IMR-90 (cell line): ENCODE measurements at regions not wholly inside any gene's neighbourhood (a gene's known extent, or its start where the extent isn't known, plus 50 kb on each side); places are given as distances from the start of the nearest gene placed in this dataset.

Source experiments
- ATAC-seq: fragments of 200-7000 bp; cut with Tn5 transposase; 2 replicates; pipeline ENCODE4 v1.9.1; 2020; ENCODE audit warnings: low read depth, mild to moderate bottlenecking, moderate library complexity
- BruUV-seq: library from RNA; stranded (reverse); fragments of 400-500 nt; replicated peaks from 2 replicates; lab custom pipeline; 2021; lab: Mats Ljungman, UMichigan
- CTCF ChIA-PET: fragments of 300-600 bp; formaldehyde crosslinking; extraction: SDS; loops from one replicate; lab custom pipeline; 2021; ENCODE audit warnings: antibody characterized with exemption; lab: Yijun Ruan, JAX
- POLR2A ChIA-PET: fragments of 300-600 bp; sonication (Branson Sonifier 250); formaldehyde crosslinking; loops from one replicate; lab custom pipeline; 2022; ENCODE audit warnings: antibody characterized with exemption; ENCODE audit not compliant: unreplicated experiment; lab: Charles Lee
- DNase-seq: peaks from one replicate; pipeline ENCODE4 v3.0.0; 2013
- H2AFZ ChIP-seq: replicated peaks from 2 replicates; pipeline ENCODE3; 2013; ENCODE audit warnings: low read length, mild to moderate bottlenecking; ENCODE audit not compliant: poor library complexity
- H2AK5ac ChIP-seq: 2 replicates; pipeline ENCODE4 v1.6.1; 2013; ENCODE audit warnings: low read depth, low read length, inconsistent platforms
- H2AK9ac ChIP-seq: replicated peaks from 2 replicates; pipeline ENCODE3; 2013; ENCODE audit warnings: mild to moderate bottlenecking, low read depth, low read length, moderate library complexity; ENCODE audit not compliant: poor library complexity
- H2BK120ac ChIP-seq: 2 replicates; pipeline ENCODE4 v1.6.1; 2013; ENCODE audit warnings: low read depth, low read length, inconsistent platforms
- H2BK15ac ChIP-seq: 3 replicates; pipeline ENCODE4 v1.6.1; 2013; ENCODE audit warnings: low read depth, low read length, inconsistent platforms
- H2BK20ac ChIP-seq: 2 replicates; pipeline ENCODE4 v1.6.1; 2013; ENCODE audit warnings: low read depth, mild to moderate bottlenecking, inconsistent platforms, low read length, moderate library complexity
- H2BK5ac ChIP-seq: 2 replicates; pipeline ENCODE4 v1.6.1; 2013; ENCODE audit warnings: mild to moderate bottlenecking, low read depth, low read length, inconsistent platforms; ENCODE audit not compliant: poor library complexity, severe bottlenecking
- H3K14ac ChIP-seq: replicated peaks from 2 replicates; pipeline ENCODE4 v1.6.1; 2013; ENCODE audit warnings: low read depth, low read length, inconsistent platforms
- H3K18ac ChIP-seq: 2 replicates; pipeline ENCODE4 v1.6.1; 2013; ENCODE audit warnings: low read depth, low read length, control low read depth
- H3K23ac ChIP-seq: 2 replicates; pipeline ENCODE4 v1.6.1; 2013; ENCODE audit warnings: low read depth, low read length, inconsistent platforms
- H3K27ac ChIP-seq: 2 replicates; pipeline ENCODE4 v1.5.1; 2013; ENCODE audit warnings: mild to moderate bottlenecking, control low read depth, low read length; ENCODE audit not compliant: insufficient read depth
- H3K27me3 ChIP-seq: 2 replicates; pipeline ENCODE4 v1.6.1; 2013; ENCODE audit warnings: low read length; ENCODE audit not compliant: control insufficient read depth, insufficient read depth
- H3K36me3 ChIP-seq: 2 replicates; pipeline ENCODE4 v1.6.1; 2013; ENCODE audit warnings: low read length, mixed read lengths; ENCODE audit not compliant: control insufficient read depth, insufficient read depth
- H3K4ac ChIP-seq: 2 replicates; pipeline ENCODE4 v1.6.1; 2013; ENCODE audit warnings: low read depth, low read length, inconsistent platforms
- H3K4me1 ChIP-seq: 2 replicates; pipeline ENCODE4 v1.6.1; 2013; ENCODE audit warnings: low read length, mixed read lengths; ENCODE audit not compliant: control insufficient read depth, insufficient read depth
- H3K4me2 ChIP-seq: 2 replicates; pipeline ENCODE4 v1.6.1; 2013; ENCODE audit warnings: low read depth, mild to moderate bottlenecking, control low read depth, low read length, moderate library complexity
- H3K4me3 ChIP-seq: 2 replicates; pipeline ENCODE4 v1.5.1; 2013; ENCODE audit warnings: low read depth, mild to moderate bottlenecking, control low read depth, low read length, moderate library complexity; ENCODE audit not compliant: insufficient read depth
- H3K56ac ChIP-seq: 2 replicates; pipeline ENCODE4 v1.6.1; 2013; ENCODE audit warnings: low read length, inconsistent platforms; ENCODE audit not compliant: insufficient read depth; ENCODE audit errors: extremely low read depth
- H3K79me1 ChIP-seq, 2 experiments: 2 replicates each; pipeline ENCODE4 v1.6.1; 2013; ENCODE audit warnings: low read length in 2 of 2, inconsistent platforms in 1 of 2, low read depth in 1 of 2
- H3K9ac ChIP-seq: 2 replicates; pipeline ENCODE4 v1.6.1; 2013; ENCODE audit warnings: low read depth, low read length, control low read depth
- H3K9me1 ChIP-seq: 2 replicates; pipeline ENCODE4 v1.6.1; 2013; ENCODE audit warnings: low read length, inconsistent platforms; ENCODE audit not compliant: insufficient read depth
- H3K9me3 ChIP-seq: 2 replicates; pipeline ENCODE4 v1.6.1; 2013; ENCODE audit warnings: low read length; ENCODE audit not compliant: control insufficient read depth, insufficient read depth
- H4K20me1 ChIP-seq: 2 replicates; pipeline ENCODE4 v1.6.1; 2013; ENCODE audit warnings: low read length, inconsistent platforms; ENCODE audit not compliant: insufficient read depth
- H4K5ac ChIP-seq: 2 replicates; pipeline ENCODE4 v1.6.1; 2013; ENCODE audit warnings: mild to moderate bottlenecking, low read depth, low read length, control low read depth
- H4K8ac ChIP-seq, 2 experiments: 2 replicates each; pipeline ENCODE4 v1.6.1; 2013; ENCODE audit warnings: low read depth in 2 of 2, low read length in 2 of 2, control low read depth in 1 of 2, inconsistent platforms in 1 of 2
- H4K91ac ChIP-seq: 2 replicates; pipeline ENCODE4 v1.6.1; 2013; ENCODE audit warnings: low read depth, low read length, inconsistent platforms; ENCODE audit not compliant: insufficient read depth
- BHLHE40 ChIP-seq: fragments of 150-350 bp; IDR thresholded peaks from 2 replicates; pipeline ENCODE4 v1.6.1; 2016; ENCODE audit warnings: mild to moderate bottlenecking, low read depth, low read length
- CEBPB ChIP-seq: IDR thresholded peaks from 2 replicates; pipeline ENCODE4 v1.6.1; 2012; ENCODE audit warnings: low read depth, low read length, improper control_type of control experiment
- CTCF ChIP-seq: conservative IDR thresholded peaks from 2 replicates; pipeline ENCODE4 v1.5.1; 2012; ENCODE audit warnings: mild to moderate bottlenecking, low read depth, low read length, improper control_type of control experiment
- ELK1 ChIP-seq: fragments of 150-350 bp; IDR thresholded peaks from 2 replicates; pipeline ENCODE4 v1.6.1; 2016; ENCODE audit warnings: low read depth, mild to moderate bottlenecking, low read length, moderate library complexity, borderline replicate concordance
- MAFK ChIP-seq: IDR thresholded peaks from 2 replicates; pipeline ENCODE4 v1.6.1; 2012; ENCODE audit warnings: low read depth, low read length, improper control_type of control experiment
- MAZ ChIP-seq: IDR thresholded peaks from 2 replicates; pipeline ENCODE4 v1.6.1; 2012; ENCODE audit warnings: low read depth, mild to moderate bottlenecking, low read length, improper control_type of control experiment, moderate library complexity, borderline replicate concordance
- MXI1 ChIP-seq: IDR thresholded peaks from 2 replicates; pipeline ENCODE4 v1.6.1; 2012; ENCODE audit warnings: low read depth, mild to moderate bottlenecking, low read length, moderate library complexity, borderline replicate concordance
- NFE2L2 ChIP-seq: fragments of 150-350 bp; IDR thresholded peaks from 2 replicates; pipeline ENCODE4 v1.6.1; 2016; ENCODE audit warnings: low read depth, mild to moderate bottlenecking, low read length
- POLR2A ChIP-seq: IDR thresholded peaks from 2 replicates; pipeline ENCODE4 v1.6.1; 2012; ENCODE audit warnings: mild to moderate bottlenecking, low read depth, low read length
- RAD21 ChIP-seq: IDR thresholded peaks from 2 replicates; pipeline ENCODE4 v1.6.1; 2012; ENCODE audit warnings: low read length, improper control_type of control experiment
- RCOR1 ChIP-seq: IDR thresholded peaks from 2 replicates; pipeline ENCODE4 v1.6.1; 2012; ENCODE audit warnings: mild to moderate bottlenecking, low read length, improper control_type of control experiment; ENCODE audit not compliant: insufficient replicate concordance
- RFX5 ChIP-seq: IDR thresholded peaks from 2 replicates; pipeline ENCODE4 v1.8.0; 2012; ENCODE audit warnings: low read depth, mild to moderate bottlenecking, low read length, moderate library complexity
- SMC3 ChIP-seq: fragments of 150-350 bp; IDR thresholded peaks from 2 replicates; pipeline ENCODE4 v1.6.1; 2016; ENCODE audit warnings: low read depth, mild to moderate bottlenecking, antibody characterized with exemption, low read length, moderate library complexity
- USF2 ChIP-seq: fragments of 150-350 bp; IDR thresholded peaks from 2 replicates; pipeline ENCODE4 v1.6.1; 2017; ENCODE audit warnings: mild to moderate bottlenecking, antibody characterized with exemption, low read length, low read depth
- WGBS, 2 experiments: methylation state at CpG; one replicate each; pipeline versions ENCODE4 v1.1.5 to v1.1.7; 2013; ENCODE audit warnings: missing lambda C conversion rate in 2 of 2; ENCODE audit not compliant: insufficient read length in 1 of 2; ENCODE audit errors: extremely low coverage in 2 of 2; 5-methylcytosine and 5-hydroxymethylcytosine counted together
- dilution Hi-C: fragments of 300-500 bp; cut with HindIII; formaldehyde crosslinking; loops from one replicate; pipeline ENCODE4 v1.14.3; 2018; ENCODE audit warnings: low sequenced_read_pairs; ENCODE audit not compliant: unreplicated experiment
- in situ Hi-C: fragments of 300-500 bp; cut with MboI; formaldehyde crosslinking; loops from 3 replicates; pipeline ENCODE4 v1.14.3; 2019; ENCODE audit warnings: low sequenced_read_pairs, inconsistent platforms, mixed read lengths
- intact Hi-C: fragments of 100-400 bp; cut with micrococcal nuclease; formaldehyde crosslinking; loops from 2 replicates; pipeline ENCODE4 v1.10.0; 2022

DNA sequence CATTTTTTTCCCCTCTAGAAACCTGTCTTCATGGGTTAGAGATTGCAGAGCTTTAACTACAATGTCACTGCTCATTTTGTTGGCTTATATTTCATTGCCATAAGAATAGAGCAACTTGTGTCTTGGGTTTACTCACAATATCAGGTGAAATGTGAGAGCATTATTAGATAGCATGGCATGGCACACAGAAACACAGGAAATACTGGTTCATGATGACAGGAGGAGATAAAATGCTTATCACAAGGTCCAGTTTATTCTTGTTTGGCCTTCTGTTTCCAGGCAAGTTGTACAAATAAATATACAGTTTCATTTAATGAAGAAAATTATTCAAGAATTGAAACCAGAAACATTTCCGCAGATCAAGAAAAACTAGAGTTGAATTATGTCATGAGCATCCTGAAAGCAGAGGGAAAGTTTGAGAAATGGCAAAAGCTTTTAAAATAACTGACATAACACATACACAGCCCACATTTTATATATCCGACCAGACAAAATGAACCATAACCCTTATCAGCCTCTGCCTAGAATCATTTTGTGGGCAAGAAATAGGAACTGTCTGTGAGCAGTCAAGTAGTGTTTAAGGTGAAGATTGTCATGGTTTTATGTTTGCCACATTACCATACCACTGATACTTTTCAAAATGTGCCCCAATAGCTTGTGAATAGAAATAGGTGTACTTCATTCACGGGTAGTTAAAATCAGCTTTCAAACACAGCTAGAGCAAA, 297.9 kb upstream of the ARGLU1 start:
- H3K23ac ChIP-seq: no peak overlapping the region
- H3K18ac ChIP-seq: no peak overlapping the region
- intact Hi-C loops: no loop called here
- DNase-seq (no peak), ATAC-seq (no peak)
- no peak overlapping the region for H3K4ac ChIP-seq
- H3K27ac ChIP-seq: no peak overlapping the region
- dilution Hi-C loops: no loop called here
- no peak overlapping the region for H4K91ac ChIP-seq
- H2BK15ac ChIP-seq: no peak overlapping the region
- H2BK20ac ChIP-seq: no peak overlapping the region
- ChIA-PET CTCF (no interaction called here), POLR2A (no interaction called here)
- H3K79me1 ChIP-seq: no peaks in the 10 kb centered on the region
- BruUV-seq: no TSS peak
- no CpG with 5 or more reads among the region's 3 CpGs for WGBS, 2 experiments
- in situ Hi-C loops: no loop called here
- H3K4me3 ChIP-seq: no peak overlapping the region
- no peak overlapping the region for H3K14ac ChIP-seq
- no peaks in the 10 kb centered on the region for H3K36me3 ChIP-seq
- H2BK5ac ChIP-seq: no peak overlapping the region
- no peak overlapping the region for H2AK5ac ChIP-seq
- no peaks in the 10 kb centered on the region for H3K9me3 ChIP-seq
- H3K4me1 ChIP-seq: no peaks in the 10 kb centered on the region
- H3K9ac ChIP-seq: no peak overlapping the region
- H2AFZ ChIP-seq: no peak overlapping the region
- H4K8ac ChIP-seq: no peak overlapping the region
- H3K9me1 ChIP-seq: no peaks in the 10 kb centered on the region
- no peak overlapping the region for H2AK9ac ChIP-seq
- TF ChIP-seq RFX5: no peak
- no peak for TF ChIP-seq CTCF
- TF ChIP-seq MXI1: no peak
- no peak for TF ChIP-seq MAFK
- no peak for TF ChIP-seq RAD21
- TF ChIP-seq SMC3: no peak
- no peak for TF ChIP-seq USF2
- TF ChIP-seq POLR2A: no peak
- no peak for TF ChIP-seq ELK1
- no peak for TF ChIP-seq CEBPB
- no peak for TF ChIP-seq NFE2L2
- TF ChIP-seq MAZ: no peak
- TF ChIP-seq RCOR1: no peak
- no peak for TF ChIP-seq BHLHE40
- no peak overlapping the region for H3K56ac ChIP-seq
- H3K27me3 ChIP-seq: no peaks in the 10 kb centered on the region; the same call in none of the 2 replicates
- H4K5ac ChIP-seq: no peak overlapping the region
- H2BK120ac ChIP-seq: no peak overlapping the region
- H3K4me2 ChIP-seq: no peak overlapping the region
- H4K20me1 ChIP-seq: no peaks in the 10 kb centered on the region
